GM18909 (cell line): ENCODE measurements at regions not wholly inside any gene's neighbourhood (a gene's known extent, or its start where the extent isn't known, plus 50 kb on each side); places are given as distances from the start of the nearest gene placed in this dataset.

ENCODE experiments used
- ATAC-seq: cut with Tn5 transposase; IDR thresholded peaks from one replicate; pipeline ENCODE4 v1.9.1; 2021; ENCODE audit warnings: mild to moderate bottlenecking; ENCODE audit not compliant: unreplicated experiment, poor library complexity

- ATAC-seq: no peak
Measured at GRCh38 chr5:96081276-96081858, 119.7 kb upstream of the ELL2 start.

GRCh38 chr5:96080557-96080956 lies 118.9 kb upstream of the ELL2 start:
- no peak for ATAC-seq

DNA sequence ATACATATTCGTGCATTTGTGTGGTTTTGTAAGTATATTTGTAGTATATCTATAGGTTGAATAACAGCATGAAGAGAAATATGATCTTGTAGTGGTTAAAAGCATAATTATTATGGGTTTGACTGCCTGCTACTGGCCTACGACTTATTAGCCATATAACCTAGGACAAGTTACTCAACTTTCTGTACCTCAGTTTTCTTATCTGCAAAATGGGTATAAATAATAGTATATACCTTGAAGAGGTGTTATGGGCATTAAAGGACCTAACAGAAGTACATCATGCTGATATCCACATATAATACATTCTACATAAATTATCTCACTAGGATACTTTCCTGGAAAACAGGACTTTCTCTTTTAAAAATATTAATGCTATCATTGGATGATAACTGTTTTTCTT lies 118.3 kb upstream of the ELL2 start:
- no peak for ATAC-seq

GRCh38 chr5:96079075-96079474 lies 117.4 kb upstream of the ELL2 start:
- ATAC-seq: no peak

GRCh38 chr5:96076451-96076850 lies 114.8 kb upstream of the ELL2 start:
- no peak for ATAC-seq

- no peak for ATAC-seq
Measured at GRCh38 chr5:96075579-96076289, 114.1 kb upstream of the ELL2 start.

- ATAC-seq: no peak
Measured at GRCh38 chr5:96074870-96075269, 113.2 kb upstream of the ELL2 start.

- no peak for ATAC-seq
Measured at GRCh38 chr5:96074460-96074859, 112.8 kb upstream of the ELL2 start.

GRCh38 chr5:96072791-96073165 lies 111.1 kb upstream of the ELL2 start:
- no peak for ATAC-seq

- no peak for ATAC-seq
Measured at GRCh38 chr5:96072138-96072790, 110.6 kb upstream of the ELL2 start.

- no peak for ATAC-seq
Measured at GRCh38 chr5:96070622-96071225, 109.1 kb upstream of the ELL2 start.

DNA sequence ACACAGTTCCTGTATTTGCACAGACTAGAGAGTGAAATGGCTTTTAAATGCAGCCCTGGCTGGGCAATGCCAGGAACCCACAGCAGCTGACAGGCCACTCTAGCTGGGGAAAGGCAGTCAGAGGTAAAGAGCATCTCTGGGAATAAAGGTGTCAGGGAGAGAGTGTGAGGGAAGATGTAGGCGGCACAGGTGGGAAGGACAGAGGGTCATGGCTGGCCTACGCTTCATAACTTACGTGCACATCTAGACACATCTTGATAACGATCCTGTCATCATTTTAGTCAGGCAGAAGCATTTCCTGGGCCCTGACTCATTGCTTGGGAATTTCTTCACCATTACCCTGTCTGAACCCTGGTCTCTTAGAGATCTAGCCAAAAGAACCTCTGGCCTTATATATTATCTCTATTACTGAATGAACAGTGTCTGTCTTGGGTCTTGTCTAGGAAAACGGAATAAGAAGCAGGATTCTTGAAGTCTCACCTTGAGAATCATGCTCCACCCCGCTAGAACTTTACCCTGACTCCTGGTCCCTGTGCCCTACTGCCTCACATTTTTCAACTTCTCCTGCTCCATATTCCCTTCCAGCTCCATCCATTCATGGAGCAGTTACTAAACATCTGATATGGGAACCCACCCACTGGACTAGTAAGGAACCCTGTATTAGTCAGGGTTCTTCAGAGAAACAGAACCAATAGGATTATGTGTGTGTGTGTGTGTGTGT lies 106.4 kb upstream of the ELL2 start:
- no peak for ATAC-seq

- ATAC-seq: no peak
Measured at GRCh38 chr5:96067251-96067650, 105.6 kb upstream of the ELL2 start.

DNA sequence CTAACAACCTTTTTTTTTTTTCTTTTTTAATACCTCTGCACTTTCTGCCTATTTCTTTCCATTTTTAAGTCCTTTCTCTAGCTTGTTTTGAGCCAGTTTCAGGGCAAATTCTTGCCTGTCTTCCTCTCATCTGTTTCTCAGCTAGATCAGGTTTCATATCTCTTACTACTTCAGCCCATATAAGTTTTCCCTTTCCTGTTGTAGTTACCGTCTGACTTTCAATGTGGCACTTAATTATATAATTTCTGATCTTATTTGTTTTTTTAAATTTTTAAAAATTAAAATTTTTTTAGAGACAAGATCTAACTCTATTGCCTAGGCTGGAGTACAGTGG lies 104.7 kb upstream of the ELL2 start:
- no peak for ATAC-seq

GRCh38 chr5:96065685-96066385 lies 104.2 kb upstream of the ELL2 start:
- ATAC-seq: no peak

DNA sequence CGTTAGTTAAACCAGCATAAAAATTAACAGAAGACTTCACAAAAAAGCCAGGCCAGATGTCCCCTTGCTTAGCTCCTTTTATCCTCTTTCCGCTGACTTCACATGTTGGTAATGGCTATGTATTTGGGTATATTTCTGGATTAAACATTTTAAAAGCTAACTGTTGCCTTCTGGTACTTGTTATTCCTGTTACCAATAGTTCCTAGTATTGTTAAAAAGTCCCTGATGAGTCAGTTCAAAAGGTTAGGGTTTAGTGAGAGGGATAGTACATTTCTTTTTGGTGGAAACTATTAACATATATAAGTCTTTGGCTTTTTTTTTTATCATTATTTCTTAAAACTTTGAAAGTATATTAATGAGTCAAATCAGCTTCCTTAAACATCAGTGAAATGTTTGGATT lies 103.2 kb upstream of the ELL2 start:
- no peak for ATAC-seq

DNA sequence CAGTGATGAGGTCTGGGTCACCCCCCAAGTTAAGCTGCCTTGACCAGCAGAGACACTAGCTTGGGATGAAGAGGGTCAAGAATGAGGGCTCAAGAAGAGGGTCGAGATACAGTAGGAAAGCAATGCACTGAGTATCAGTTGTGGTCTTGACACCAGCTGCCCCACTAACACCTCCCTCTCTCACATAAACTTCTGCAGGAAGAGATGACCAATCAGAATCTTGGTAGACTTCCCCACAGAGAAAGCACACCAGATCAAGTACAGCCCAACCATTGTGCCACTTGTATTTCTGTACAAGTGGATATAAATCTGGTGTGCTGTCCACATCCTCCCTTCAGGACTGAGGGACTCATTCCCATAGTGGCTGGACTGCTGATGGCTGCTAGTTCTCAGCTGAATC lies 101.2 kb upstream of the ELL2 start:
- ATAC-seq: no peak

DNA sequence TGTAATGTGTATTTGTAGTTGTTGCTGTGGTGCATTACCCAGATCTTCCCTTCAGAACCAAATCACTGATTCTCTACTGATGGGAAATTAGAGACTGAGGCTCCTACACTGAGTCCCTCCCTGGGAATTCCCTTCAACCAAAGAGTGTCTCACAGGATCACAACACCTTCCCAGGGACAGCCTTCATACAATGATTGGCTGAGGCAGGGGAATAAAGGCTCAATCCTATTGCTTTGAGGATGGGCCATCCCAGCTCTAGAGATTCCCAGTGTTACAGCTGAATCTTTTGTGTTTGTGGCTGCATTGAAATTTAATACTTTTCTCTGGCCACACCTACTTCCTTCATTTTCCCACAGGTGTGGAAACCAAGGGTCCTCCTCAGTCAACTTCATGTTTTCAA lies 96.4 kb upstream of the ELL2 start:
- ATAC-seq: no peak

GRCh38 chr5:96054311-96055030 lies 92.8 kb upstream of the ELL2 start:
- ATAC-seq: no peak
